SK-N-SH (cell line): ENCODE measurements at regions not wholly inside any gene's neighbourhood (a gene's known extent, or its start where the extent isn't known, plus 50 kb on each side); places are given as distances from the start of the nearest gene placed in this dataset.

Source experiments
- CTCF ChIA-PET: fragments of 300-600, 350-600 bp; formaldehyde crosslinking; extraction: SDS; loops from one replicate; lab custom pipeline; 2021; lab: Yijun Ruan, JAX
- POLR2A ChIA-PET: fragments of 350-600 bp; sonication (Branson Sonifier 250); formaldehyde crosslinking; extraction: SDS; loops from one replicate; lab custom pipeline; 2020; ENCODE audit warnings: antibody characterized with exemption, inconsistent platforms; lab: Yijun Ruan, JAX
- DNase-seq: peaks from one replicate; pipeline ENCODE4 v3.0.0; 2012
- H2AFZ ChIP-seq: fragments of 200-600 bp; sonication (generic); 2 replicates; pipeline ENCODE4 v1.8.1; 2016; ENCODE audit warnings: antibody characterized with exemption, mild to moderate bottlenecking, low read depth
- H3F3A ChIP-seq: fragments of 200-600 bp; sonication (generic); replicated peaks from 2 replicates; pipeline ENCODE3; 2016; ENCODE audit warnings: antibody characterized with exemption, mild to moderate bottlenecking; ENCODE audit not compliant: insufficient read depth
- H3K27ac ChIP-seq, 2 experiments: fragments of 200-500 bp in 1 of 2; fragments of 200-600 bp in 1 of 2; sonication (Bioruptor generic) in 1 of 2; sonication (generic), shearing (Covaris generic) in 1 of 2; 2 replicates each; pipeline versions ENCODE4 v1.5.1 to v1.6.1; 2014 to 2016; ENCODE audit warnings: low read depth in 2 of 2, inconsistent platforms in 1 of 2, low read length in 1 of 2, mild to moderate bottlenecking in 1 of 2, mixed read lengths in 1 of 2
- H3K27me3 ChIP-seq: fragments of 200-600 bp; sonication (generic), shearing (Covaris generic); 2 replicates; pipeline ENCODE4 v1.6.1; 2016; ENCODE audit warnings: mixed run types; ENCODE audit not compliant: insufficient read depth
- H3K36me3 ChIP-seq, 2 experiments: fragments of 200-500 bp in 1 of 2; fragments of 200-600 bp in 1 of 2; sonication (Bioruptor generic) in 1 of 2; sonication (generic) in 1 of 2; replicated peaks in 1 of 2; 2 replicates each; pipeline versions ENCODE3 to v1.5.1; 2014 to 2016; ENCODE audit warnings: low read length in 1 of 2, mild to moderate bottlenecking in 1 of 2; ENCODE audit not compliant: insufficient read depth in 2 of 2, control insufficient read depth in 1 of 2
- H3K4me1 ChIP-seq, 2 experiments: fragments of 200-500 bp in 1 of 2; fragments of 200-600 bp in 1 of 2; sonication (Bioruptor generic) in 1 of 2; sonication (generic), shearing (Covaris generic) in 1 of 2; 2 replicates each; pipeline versions ENCODE4 v1.5.1 to v1.6.1; 2014 to 2016; ENCODE audit warnings: low read depth in 1 of 2, low read length in 1 of 2, mixed run types in 1 of 2; ENCODE audit not compliant: insufficient read depth in 2 of 2, control insufficient read depth in 1 of 2
- H3K4me2 ChIP-seq: fragments of 200-600 bp; sonication (generic), shearing (Covaris generic); 2 replicates; pipeline ENCODE4 v1.6.1; 2017; ENCODE audit warnings: mixed run types
- H3K4me3 ChIP-seq, 2 experiments: fragments of 200-500 bp in 1 of 2; fragments of 200-600 bp in 1 of 2; sonication (Bioruptor generic) in 1 of 2; sonication (generic), shearing (Covaris generic) in 1 of 2; 2 replicates each; pipeline versions ENCODE4 v1.5.1 to v1.8.1; 2014 to 2016; ENCODE audit warnings: low read depth in 2 of 2, inconsistent platforms in 1 of 2, low read length in 1 of 2, mild to moderate bottlenecking in 1 of 2, mixed read lengths in 1 of 2, moderate library complexity in 1 of 2
- H3K79me2 ChIP-seq: fragments of 200-600 bp; sonication (generic); 2 replicates; pipeline ENCODE4 v1.8.1; 2017; ENCODE audit warnings: mild to moderate bottlenecking; ENCODE audit not compliant: insufficient read depth
- H3K9ac ChIP-seq: fragments of 200-600 bp; sonication (generic); 2 replicates; pipeline ENCODE4 v1.6.1; 2017; ENCODE audit warnings: mixed run types
- H3K9me2 ChIP-seq: fragments of 200-600 bp; sonication (generic); 2 replicates; pipeline ENCODE4 v1.6.1; 2017; ENCODE audit warnings: mixed run types
- H3K9me3 ChIP-seq: fragments of 200-600 bp; sonication (generic); 2 replicates; pipeline ENCODE4 v1.6.1; 2017; ENCODE audit warnings: mixed run types, mild to moderate bottlenecking, moderate library complexity
- H4K20me1 ChIP-seq: fragments of 200-600 bp; sonication (generic); 2 replicates; pipeline ENCODE4 v1.6.1; 2017; ENCODE audit warnings: mild to moderate bottlenecking, mixed run types; ENCODE audit not compliant: insufficient read depth
- CHD2 ChIP-seq: fragments of 150-350 bp; IDR thresholded peaks from 2 replicates; pipeline ENCODE4 v1.6.1; 2018; ENCODE audit warnings: low read length; ENCODE audit not compliant: partially characterized antibody
- FOXJ3 ChIP-seq: sonication (generic); formaldehyde crosslinking; IDR thresholded peaks from 2 replicates; pipeline ENCODE4 v1.5.1; 2020; ENCODE audit warnings: mild to moderate bottlenecking, missing genetic modification reagents
- FOXM1 ChIP-seq: IDR thresholded peaks from 2 replicates; pipeline ENCODE4 v1.4.0; 2012; ENCODE audit warnings: low read depth, mild to moderate bottlenecking
- NRF1 ChIP-seq: IDR thresholded peaks from 2 replicates; pipeline ENCODE4 v1.6.1; 2012; ENCODE audit warnings: low read depth, mild to moderate bottlenecking, low read length
- RFX5 ChIP-seq: IDR thresholded peaks from 2 replicates; pipeline ENCODE4 v1.6.1; 2012; ENCODE audit warnings: mild to moderate bottlenecking, improper control_type of control experiment, low read length
- SMC3 ChIP-seq: IDR thresholded peaks from 2 replicates; pipeline ENCODE4 v1.6.1; 2012; ENCODE audit warnings: low read depth, low read length, improper control_type of control experiment
- TCF12 ChIP-seq: IDR thresholded peaks from 2 replicates; pipeline ENCODE4 v1.4.0; 2012
- YY1 ChIP-seq: IDR thresholded peaks from 2 replicates; pipeline ENCODE4 v1.4.0; 2012; ENCODE audit warnings: low read depth, mild to moderate bottlenecking
- WGBS: methylation state at CpG from one replicate; pipeline ENCODE4 v1.1.6; 2017; ENCODE audit warnings: low lambda C conversion rate; 5-methylcytosine and 5-hydroxymethylcytosine counted together
- TF ChIP-seq, protein P1 (sequence below): IDR thresholded peaks from 2 replicates; pipeline ENCODE4 v1.6.1; 2012; ENCODE audit warnings: mild to moderate bottlenecking, low read depth, low read length, moderate library complexity
- TF ChIP-seq, protein P2 (sequence below): fragments of 200-600 bp; sonication (generic); IDR thresholded peaks from 2 replicates; pipeline ENCODE4 v1.6.1; 2017; ENCODE audit warnings: antibody characterized with exemption, mild to moderate bottlenecking, moderate library complexity
- TF ChIP-seq, protein P3 (sequence below): IDR thresholded peaks from 2 replicates; pipeline ENCODE4; 2012
- TF ChIP-seq, protein P4 (sequence below): IDR thresholded peaks from 2 replicates; pipeline ENCODE4 v1.4.0; 2012; ENCODE audit warnings: low read depth, borderline replicate concordance
- TF ChIP-seq, protein P5 (sequence below): fragments of 150-350 bp; IDR thresholded peaks from 2 replicates; pipeline ENCODE4 v1.6.1; 2017; ENCODE audit warnings: antibody characterized with exemption, low read length, low read depth, borderline replicate concordance

DNA sequence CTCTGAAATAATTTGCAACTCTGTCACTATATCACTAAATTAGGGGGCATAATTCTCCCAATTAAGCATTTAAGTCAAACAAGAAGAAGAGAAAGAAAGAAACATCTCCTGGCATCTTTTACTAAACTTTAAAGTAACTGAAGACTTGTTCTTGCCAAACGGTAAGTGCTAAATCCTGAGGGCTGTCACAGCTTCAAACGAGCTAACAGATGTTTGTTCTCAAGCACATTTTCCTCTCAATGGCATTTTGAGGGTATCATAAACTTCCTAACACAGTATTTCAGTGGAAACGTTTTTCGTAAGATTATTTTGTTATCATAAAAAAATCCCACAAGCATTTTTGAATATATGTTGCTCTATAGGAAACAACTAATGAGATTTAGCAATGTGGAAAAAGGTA, 169.5 kb upstream of the TAS2R1 start:
- Histone ChIP-seq H3K9ac (no peak overlapping the region), H3K27me3 (no peaks in the 10 kb centered on the region), H3K79me2 (no peaks in the 10 kb centered on the region), H4K20me1 (no peaks in the 10 kb centered on the region), H3F3A (no peaks in the 10 kb centered on the region), H2AFZ (no peak overlapping the region), H3K9me3 (no peaks in the 10 kb centered on the region), H3K36me3 (no peaks in the 10 kb centered on the region), H3K4me3 (no peak overlapping the region), H3K27ac (no peak overlapping the region), H3K9me2 (no peaks in the 10 kb centered on the region), H3K4me2 (no peak overlapping the region), H3K4me1 (no peaks in the 10 kb centered on the region)
- ChIA-PET POLR2A (no interaction called here), CTCF (no interaction called here)
- TF ChIP-seq, protein P1, sequence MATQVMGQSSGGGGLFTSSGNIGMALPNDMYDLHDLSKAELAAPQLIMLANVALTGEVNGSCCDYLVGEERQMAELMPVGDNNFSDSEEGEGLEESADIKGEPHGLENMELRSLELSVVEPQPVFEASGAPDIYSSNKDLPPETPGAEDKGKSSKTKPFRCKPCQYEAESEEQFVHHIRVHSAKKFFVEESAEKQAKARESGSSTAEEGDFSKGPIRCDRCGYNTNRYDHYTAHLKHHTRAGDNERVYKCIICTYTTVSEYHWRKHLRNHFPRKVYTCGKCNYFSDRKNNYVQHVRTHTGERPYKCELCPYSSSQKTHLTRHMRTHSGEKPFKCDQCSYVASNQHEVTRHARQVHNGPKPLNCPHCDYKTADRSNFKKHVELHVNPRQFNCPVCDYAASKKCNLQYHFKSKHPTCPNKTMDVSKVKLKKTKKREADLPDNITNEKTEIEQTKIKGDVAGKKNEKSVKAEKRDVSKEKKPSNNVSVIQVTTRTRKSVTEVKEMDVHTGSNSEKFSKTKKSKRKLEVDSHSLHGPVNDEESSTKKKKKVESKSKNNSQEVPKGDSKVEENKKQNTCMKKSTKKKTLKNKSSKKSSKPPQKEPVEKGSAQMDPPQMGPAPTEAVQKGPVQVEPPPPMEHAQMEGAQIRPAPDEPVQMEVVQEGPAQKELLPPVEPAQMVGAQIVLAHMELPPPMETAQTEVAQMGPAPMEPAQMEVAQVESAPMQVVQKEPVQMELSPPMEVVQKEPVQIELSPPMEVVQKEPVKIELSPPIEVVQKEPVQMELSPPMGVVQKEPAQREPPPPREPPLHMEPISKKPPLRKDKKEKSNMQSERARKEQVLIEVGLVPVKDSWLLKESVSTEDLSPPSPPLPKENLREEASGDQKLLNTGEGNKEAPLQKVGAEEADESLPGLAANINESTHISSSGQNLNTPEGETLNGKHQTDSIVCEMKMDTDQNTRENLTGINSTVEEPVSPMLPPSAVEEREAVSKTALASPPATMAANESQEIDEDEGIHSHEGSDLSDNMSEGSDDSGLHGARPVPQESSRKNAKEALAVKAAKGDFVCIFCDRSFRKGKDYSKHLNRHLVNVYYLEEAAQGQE, result no peak
- TF ChIP-seq, protein P2, sequence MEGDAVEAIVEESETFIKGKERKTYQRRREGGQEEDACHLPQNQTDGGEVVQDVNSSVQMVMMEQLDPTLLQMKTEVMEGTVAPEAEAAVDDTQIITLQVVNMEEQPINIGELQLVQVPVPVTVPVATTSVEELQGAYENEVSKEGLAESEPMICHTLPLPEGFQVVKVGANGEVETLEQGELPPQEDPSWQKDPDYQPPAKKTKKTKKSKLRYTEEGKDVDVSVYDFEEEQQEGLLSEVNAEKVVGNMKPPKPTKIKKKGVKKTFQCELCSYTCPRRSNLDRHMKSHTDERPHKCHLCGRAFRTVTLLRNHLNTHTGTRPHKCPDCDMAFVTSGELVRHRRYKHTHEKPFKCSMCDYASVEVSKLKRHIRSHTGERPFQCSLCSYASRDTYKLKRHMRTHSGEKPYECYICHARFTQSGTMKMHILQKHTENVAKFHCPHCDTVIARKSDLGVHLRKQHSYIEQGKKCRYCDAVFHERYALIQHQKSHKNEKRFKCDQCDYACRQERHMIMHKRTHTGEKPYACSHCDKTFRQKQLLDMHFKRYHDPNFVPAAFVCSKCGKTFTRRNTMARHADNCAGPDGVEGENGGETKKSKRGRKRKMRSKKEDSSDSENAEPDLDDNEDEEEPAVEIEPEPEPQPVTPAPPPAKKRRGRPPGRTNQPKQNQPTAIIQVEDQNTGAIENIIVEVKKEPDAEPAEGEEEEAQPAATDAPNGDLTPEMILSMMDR, result no peak
- TF ChIP-seq, protein P3, sequence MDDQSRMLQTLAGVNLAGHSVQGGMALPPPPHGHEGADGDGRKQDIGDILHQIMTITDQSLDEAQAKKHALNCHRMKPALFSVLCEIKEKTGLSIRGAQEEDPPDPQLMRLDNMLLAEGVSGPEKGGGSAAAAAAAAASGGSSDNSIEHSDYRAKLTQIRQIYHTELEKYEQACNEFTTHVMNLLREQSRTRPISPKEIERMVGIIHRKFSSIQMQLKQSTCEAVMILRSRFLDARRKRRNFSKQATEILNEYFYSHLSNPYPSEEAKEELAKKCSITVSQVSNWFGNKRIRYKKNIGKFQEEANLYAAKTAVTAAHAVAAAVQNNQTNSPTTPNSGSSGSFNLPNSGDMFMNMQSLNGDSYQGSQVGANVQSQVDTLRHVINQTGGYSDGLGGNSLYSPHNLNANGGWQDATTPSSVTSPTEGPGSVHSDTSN, result no peak
- TF ChIP-seq NRF1 (no peak), CHD2 (no peak), RFX5 (no peak), YY1 (no peak), FOXM1 (no peak), FOXJ3 (CRISPR knock-in tag) (no peak), SMC3 (no peak), TCF12 (no peak)
- TF ChIP-seq, protein P4, sequence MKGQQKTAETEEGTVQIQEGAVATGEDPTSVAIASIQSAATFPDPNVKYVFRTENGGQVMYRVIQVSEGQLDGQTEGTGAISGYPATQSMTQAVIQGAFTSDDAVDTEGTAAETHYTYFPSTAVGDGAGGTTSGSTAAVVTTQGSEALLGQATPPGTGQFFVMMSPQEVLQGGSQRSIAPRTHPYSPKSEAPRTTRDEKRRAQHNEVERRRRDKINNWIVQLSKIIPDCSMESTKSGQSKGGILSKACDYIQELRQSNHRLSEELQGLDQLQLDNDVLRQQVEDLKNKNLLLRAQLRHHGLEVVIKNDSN, result no peak
- TF ChIP-seq, protein P5, sequence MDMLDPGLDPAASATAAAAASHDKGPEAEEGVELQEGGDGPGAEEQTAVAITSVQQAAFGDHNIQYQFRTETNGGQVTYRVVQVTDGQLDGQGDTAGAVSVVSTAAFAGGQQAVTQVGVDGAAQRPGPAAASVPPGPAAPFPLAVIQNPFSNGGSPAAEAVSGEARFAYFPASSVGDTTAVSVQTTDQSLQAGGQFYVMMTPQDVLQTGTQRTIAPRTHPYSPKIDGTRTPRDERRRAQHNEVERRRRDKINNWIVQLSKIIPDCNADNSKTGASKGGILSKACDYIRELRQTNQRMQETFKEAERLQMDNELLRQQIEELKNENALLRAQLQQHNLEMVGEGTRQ, result no peak
- WGBS, result 14% methylated on average over 4 of the region's 4 CpGs
- no peak for DNase-seq
